Mucosa of descending colon (tissue), 3 donors: ENCODE measurements at regions not wholly inside any gene's neighbourhood (a gene's known extent, or its start where the extent isn't known, plus 50 kb on each side); places are given as distances from the start of the nearest gene placed in this dataset.
"Not testable (repeated sequence)": the region's sequence is repeated elsewhere in the genome, so short reads cannot be mapped to it uniquely, and the experiment has no call there.

ENCODE experiments used
- ATAC-seq: fragments of 200-7000 bp; cut with Tn5 transposase; one replicate; pipeline ENCODE4 v1.9.1; 2020; ENCODE audit warnings: mild to moderate bottlenecking, moderate library complexity
- DNase-seq, 3 donors: peaks; one replicate each; pipeline ENCODE4 v3.0.0-alpha.2; 2020
- H3K36me3 ChIP-seq: fragments of 200-600 bp; one replicate; pipeline ENCODE4 v1.8.0; 2021; ENCODE audit warnings: low read depth, mild to moderate bottlenecking
- H3K4me1 ChIP-seq: fragments of 200-600 bp; one replicate; pipeline ENCODE4 v1.8.0; 2021; ENCODE audit warnings: low read depth, mild to moderate bottlenecking
- H3K4me3 ChIP-seq: fragments of 200-600 bp; one replicate; pipeline ENCODE4 v1.8.0; 2021; ENCODE audit warnings: mild to moderate bottlenecking
- H3K9me3 ChIP-seq: fragments of 200-600 bp; one replicate; pipeline ENCODE4 v1.8.0; 2021; ENCODE audit warnings: mild to moderate bottlenecking
- CTCF ChIP-seq: fragments of 200-600 bp; IDR thresholded peaks from one replicate; pipeline ENCODE4 v1.8.0; 2022; ENCODE audit warnings: antibody characterized with exemption, mild to moderate bottlenecking
- intact Hi-C, 2 donors: fragments of 100-400 bp; cut with DNase I in 1 of 2; cut with micrococcal nuclease in 1 of 2; formaldehyde crosslinking; loops; one replicate each; pipeline versions ENCODE4 v1.11.0 to v1.11.1; 2022; cut with DNase I, micrococcal nuclease
- donor health status: DM: no; HTN: no; CAD: no; lungs with moderate emphysema.
- donor health status: DM: no; HTN: no; CAD: no.
- donor health status: DM: no; HTN: yes; CAD: no.

- no peaks in the 10 kb centered on the region for H3K9me3 ChIP-seq
- H3K36me3 ChIP-seq = no peaks in the 10 kb centered on the region
- intact Hi-C loops = no loop called here
- no peak overlapping the region for H3K4me3 ChIP-seq
- H3K4me1 ChIP-seq = no peaks in the 10 kb centered on the region
- DNase-seq (no peak), ATAC-seq (no peak)
- TF ChIP-seq CTCF = no peak
These were observed 138.0 kb downstream of the THBS2 start for GRCh38 chr6:169115632-169116031.

- H3K36me3 ChIP-seq, ATAC-seq, H3K9me3 ChIP-seq, DNase-seq, H3K4me1 ChIP-seq, H3K4me3 ChIP-seq, intact Hi-C loops: not testable (repeated sequence)
These were observed 139.0 kb downstream of the THBS2 start for GRCh38 chr6:169114632-169115031.

- no peak for ATAC-seq
- TF ChIP-seq CTCF = no peak
- no peak for DNase-seq
- intact Hi-C loops = no loop called here
- Histone ChIP-seq H3K4me1 (no peaks in the 10 kb centered on the region), H3K9me3 (no peaks in the 10 kb centered on the region), H3K36me3 (no peaks in the 10 kb centered on the region), H3K4me3 (no peak overlapping the region)
These were observed 140.9 kb downstream of the THBS2 start for GRCh38 chr6:169112483-169113320.

GRCh38 chr6:169111203-169111602 lies 142.4 kb downstream of the THBS2 start:
- Histone ChIP-seq H3K9me3 (no peaks in the 10 kb centered on the region), H3K36me3 (no peaks in the 10 kb centered on the region), H3K4me1 (no peaks in the 10 kb centered on the region), H3K4me3 (no peak overlapping the region)
- ATAC-seq = no peak
- DNase-seq = no peak
- intact Hi-C loops = no loop called here
- TF ChIP-seq CTCF = no peak

- no peak for TF ChIP-seq CTCF
- Histone ChIP-seq H3K4me3 (no peak overlapping the region), H3K36me3 (no peaks in the 10 kb centered on the region), H3K9me3 (no peaks in the 10 kb centered on the region), H3K4me1 (no peaks in the 10 kb centered on the region)
- DNase-seq (no peak), ATAC-seq (no peak)
- intact Hi-C loops = no loop called here
These were observed 144.0 kb downstream of the THBS2 start for GRCh38 chr6:169109411-169110220.

GRCh38 chr6:169108753-169109152 lies 144.9 kb downstream of the THBS2 start:
- intact Hi-C loops = no loop called here
- TF ChIP-seq CTCF = no peak
- ATAC-seq = no peak

More at GRCh38 chr6:169108753-169109152, 144.9 kb downstream of the THBS2 start:
- Histone ChIP-seq H3K4me3 (no peak overlapping the region), H3K4me1 (no peaks in the 10 kb centered on the region), H3K36me3 (no peaks in the 10 kb centered on the region), H3K9me3 (no peaks in the 10 kb centered on the region)
- no peak for DNase-seq
